PFSK-1 (cell line): ENCODE measurements at regions not wholly inside any gene's neighbourhood (a gene's known extent, or its start where the extent isn't known, plus 50 kb on each side); places are given as distances from the start of the nearest gene placed in this dataset.

Experiments
- FOXP2 ChIP-seq: optimal IDR thresholded peaks from 2 replicates; pipeline ENCODE3; 2011; ENCODE audit warnings: borderline replicate concordance, control low read depth, inconsistent platforms; ENCODE audit not compliant: insufficient read depth; ENCODE audit errors: extremely low read length, extremely low read depth
- POLR2AphosphoS5 ChIP-seq: IDR thresholded peaks from 2 replicates; pipeline ENCODE4 v1.6.1; 2012; ENCODE audit warnings: low read depth, mild to moderate bottlenecking, control low read depth, low read length, moderate library complexity
- SIN3A ChIP-seq: IDR thresholded peaks from 2 replicates; pipeline ENCODE4 v1.6.1; 2012; ENCODE audit warnings: mild to moderate bottlenecking, low read length, moderate library complexity, borderline replicate concordance; ENCODE audit not compliant: insufficient read depth
- TAF1 ChIP-seq: IDR thresholded peaks from 2 replicates; pipeline ENCODE4 v1.6.1; 2012; ENCODE audit warnings: low read length, control low read depth, borderline replicate concordance; ENCODE audit not compliant: insufficient read depth
- TF ChIP-seq, protein P1 (sequence below), 2 experiments: IDR thresholded peaks; 2 replicates each; pipeline versions ENCODE4 v1.6.1 to v1.8.0; 2011 to 2012; ENCODE audit warnings: low read depth in 2 of 2, low read length in 2 of 2, control low read depth in 1 of 2, inconsistent platforms in 1 of 2, mild to moderate bottlenecking in 1 of 2, moderate library complexity in 1 of 2; ENCODE audit not compliant: insufficient read depth in 1 of 2

DNA sequence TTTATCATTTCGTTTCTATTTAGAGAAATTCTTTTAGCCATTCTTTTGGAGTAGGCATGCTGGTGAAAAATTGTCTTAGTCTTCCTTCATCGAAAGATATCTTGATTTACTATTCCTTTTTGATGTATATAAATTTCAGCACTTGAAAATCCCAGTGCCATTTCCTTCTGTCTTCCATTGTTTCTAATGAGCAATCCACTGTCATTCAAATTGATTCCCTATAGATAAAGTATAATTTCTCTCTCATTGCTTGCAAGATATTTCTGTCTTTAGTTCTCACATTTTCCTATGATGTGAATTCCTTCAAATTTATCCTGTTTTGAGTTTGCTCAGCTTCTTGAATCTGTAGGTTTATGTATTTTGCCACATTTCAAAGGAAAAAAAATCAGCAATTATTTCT lies 251.1 kb upstream of the CHD6 start:
- TF ChIP-seq SIN3A: no peak
- TF ChIP-seq, protein P1, sequence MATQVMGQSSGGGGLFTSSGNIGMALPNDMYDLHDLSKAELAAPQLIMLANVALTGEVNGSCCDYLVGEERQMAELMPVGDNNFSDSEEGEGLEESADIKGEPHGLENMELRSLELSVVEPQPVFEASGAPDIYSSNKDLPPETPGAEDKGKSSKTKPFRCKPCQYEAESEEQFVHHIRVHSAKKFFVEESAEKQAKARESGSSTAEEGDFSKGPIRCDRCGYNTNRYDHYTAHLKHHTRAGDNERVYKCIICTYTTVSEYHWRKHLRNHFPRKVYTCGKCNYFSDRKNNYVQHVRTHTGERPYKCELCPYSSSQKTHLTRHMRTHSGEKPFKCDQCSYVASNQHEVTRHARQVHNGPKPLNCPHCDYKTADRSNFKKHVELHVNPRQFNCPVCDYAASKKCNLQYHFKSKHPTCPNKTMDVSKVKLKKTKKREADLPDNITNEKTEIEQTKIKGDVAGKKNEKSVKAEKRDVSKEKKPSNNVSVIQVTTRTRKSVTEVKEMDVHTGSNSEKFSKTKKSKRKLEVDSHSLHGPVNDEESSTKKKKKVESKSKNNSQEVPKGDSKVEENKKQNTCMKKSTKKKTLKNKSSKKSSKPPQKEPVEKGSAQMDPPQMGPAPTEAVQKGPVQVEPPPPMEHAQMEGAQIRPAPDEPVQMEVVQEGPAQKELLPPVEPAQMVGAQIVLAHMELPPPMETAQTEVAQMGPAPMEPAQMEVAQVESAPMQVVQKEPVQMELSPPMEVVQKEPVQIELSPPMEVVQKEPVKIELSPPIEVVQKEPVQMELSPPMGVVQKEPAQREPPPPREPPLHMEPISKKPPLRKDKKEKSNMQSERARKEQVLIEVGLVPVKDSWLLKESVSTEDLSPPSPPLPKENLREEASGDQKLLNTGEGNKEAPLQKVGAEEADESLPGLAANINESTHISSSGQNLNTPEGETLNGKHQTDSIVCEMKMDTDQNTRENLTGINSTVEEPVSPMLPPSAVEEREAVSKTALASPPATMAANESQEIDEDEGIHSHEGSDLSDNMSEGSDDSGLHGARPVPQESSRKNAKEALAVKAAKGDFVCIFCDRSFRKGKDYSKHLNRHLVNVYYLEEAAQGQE (IDR thresholded peaks at IDR 0.05; ENCODE audit: insufficient read depth in 1 of 2, low read depth in 2 of 2, low read length in 2 of 2): no peak
- TF ChIP-seq FOXP2: no peak
- no peak for TF ChIP-seq POLR2AphosphoS5
- no peak for TF ChIP-seq TAF1

DNA sequence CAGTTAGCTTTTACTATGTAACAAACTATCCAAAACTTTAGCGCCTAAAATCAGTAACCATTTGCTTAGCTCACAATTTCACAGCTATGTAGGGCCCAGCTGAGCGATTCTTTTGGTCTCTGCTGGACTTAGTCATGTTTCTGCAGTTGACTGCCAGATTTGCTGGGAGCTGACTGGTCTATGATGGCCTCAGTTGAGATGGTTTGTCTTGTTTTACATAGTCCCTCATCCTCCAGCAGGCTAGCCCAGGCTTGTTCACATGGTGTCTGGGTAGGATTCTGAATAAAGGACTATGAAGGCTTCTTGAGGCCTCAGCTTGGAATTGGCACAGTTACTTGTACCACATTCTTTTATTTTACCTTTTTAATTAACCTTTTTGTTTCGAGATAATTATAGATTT lies 247.8 kb upstream of the CHD6 start:
- TF ChIP-seq FOXP2 (no peak), TAF1 (no peak), SIN3A (no peak), POLR2AphosphoS5 (no peak)
- TF ChIP-seq, protein P1 (IDR thresholded peaks at IDR 0.05; ENCODE audit: insufficient read depth in 1 of 2, low read depth in 2 of 2, low read length in 2 of 2): no peak

DNA sequence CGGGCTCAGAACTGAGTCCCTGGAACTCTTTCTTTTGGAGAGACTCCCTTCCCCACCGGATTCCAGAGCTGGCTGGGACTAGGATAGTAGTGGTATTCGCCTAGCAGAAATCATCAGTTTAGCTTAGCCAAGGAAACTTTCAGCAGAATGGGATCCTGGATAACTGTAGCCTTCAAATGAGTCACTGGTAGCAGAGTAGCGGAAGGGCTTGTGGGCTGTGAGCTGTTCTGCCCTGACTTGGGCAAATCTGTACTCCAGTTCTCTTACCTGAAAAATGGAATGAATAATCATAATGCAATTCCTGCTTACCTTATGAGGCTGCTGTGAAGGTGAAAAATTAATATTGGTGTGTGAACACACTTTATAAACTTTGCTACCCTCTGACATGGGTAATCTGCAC lies 244.3 kb upstream of the CHD6 start:
- TF ChIP-seq FOXP2 (no peak), POLR2AphosphoS5 (no peak), TAF1 (no peak), SIN3A (no peak)
- TF ChIP-seq, protein P1 (IDR thresholded peaks at IDR 0.05; ENCODE audit: insufficient read depth in 1 of 2, low read depth in 2 of 2, low read length in 2 of 2): no peak

DNA sequence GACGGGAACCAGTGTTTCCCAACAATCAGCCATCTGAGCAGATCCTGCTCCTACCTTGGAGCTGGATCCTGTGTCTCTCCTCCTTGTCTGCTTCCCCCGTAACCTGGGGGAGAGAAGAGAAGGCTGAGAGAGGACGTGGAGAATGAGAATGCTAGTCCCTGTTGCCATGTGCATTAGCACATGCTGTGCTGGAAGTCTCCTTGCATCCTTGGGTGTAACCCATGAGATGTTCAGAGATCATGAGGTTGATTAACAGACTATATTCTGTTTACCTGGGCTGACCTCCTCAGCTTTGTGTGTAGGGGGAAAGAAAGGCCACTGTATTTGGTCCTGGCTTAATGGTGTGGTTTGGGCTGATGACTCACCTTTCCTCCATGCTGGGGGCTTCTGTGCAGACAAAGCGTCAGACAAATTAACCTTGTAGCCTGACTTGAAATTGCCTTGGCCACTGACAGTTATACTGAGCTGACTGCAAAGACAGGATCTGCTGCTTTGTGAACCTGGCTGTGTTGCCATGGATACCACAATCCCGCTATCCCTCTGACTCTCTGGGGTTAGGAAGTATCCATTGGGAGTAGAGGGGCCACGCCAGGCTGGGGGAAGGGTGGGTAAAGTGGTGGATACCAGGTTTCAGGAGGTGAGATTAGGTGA lies 243.7 kb upstream of the CHD6 start:
- TF ChIP-seq TAF1: no peak
- no peak for TF ChIP-seq SIN3A
- no peak for TF ChIP-seq POLR2AphosphoS5
- no peak for TF ChIP-seq FOXP2
- TF ChIP-seq, protein P1 (IDR thresholded peaks at IDR 0.05; ENCODE audit: insufficient read depth in 1 of 2, low read depth in 2 of 2, low read length in 2 of 2): no peak

DNA sequence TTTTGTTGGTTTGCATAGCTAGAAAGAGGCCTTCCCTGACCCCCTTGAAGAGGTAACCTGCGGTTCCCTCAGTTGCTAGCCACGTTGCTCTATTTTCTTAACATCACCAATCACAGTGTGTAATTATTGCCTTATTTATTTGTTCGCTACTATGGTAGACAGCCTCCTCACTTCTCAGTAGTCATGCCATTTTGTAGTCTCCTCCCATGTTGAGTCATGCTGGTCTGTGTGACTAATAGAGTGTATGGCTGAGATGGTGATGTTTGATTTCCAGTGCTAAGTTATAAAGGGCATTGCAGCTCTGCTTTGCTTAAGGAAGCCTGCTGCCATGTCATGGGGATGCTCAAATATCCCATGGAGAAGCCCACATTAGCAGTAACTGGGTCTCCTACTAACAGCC lies 236.6 kb upstream of the CHD6 start:
- TF ChIP-seq SIN3A: no peak
- TF ChIP-seq TAF1: no peak
- TF ChIP-seq, protein P1 (IDR thresholded peaks at IDR 0.05; ENCODE audit: insufficient read depth in 1 of 2, low read depth in 2 of 2, low read length in 2 of 2): no peak
- TF ChIP-seq FOXP2: no peak
- no peak for TF ChIP-seq POLR2AphosphoS5
